ENCODE measurements at regions not wholly inside any gene's neighbourhood (a gene's known extent, or its start where the extent isn't known, plus 50 kb on each side); places are given as distances from the start of the nearest gene placed in this dataset.

DNA sequence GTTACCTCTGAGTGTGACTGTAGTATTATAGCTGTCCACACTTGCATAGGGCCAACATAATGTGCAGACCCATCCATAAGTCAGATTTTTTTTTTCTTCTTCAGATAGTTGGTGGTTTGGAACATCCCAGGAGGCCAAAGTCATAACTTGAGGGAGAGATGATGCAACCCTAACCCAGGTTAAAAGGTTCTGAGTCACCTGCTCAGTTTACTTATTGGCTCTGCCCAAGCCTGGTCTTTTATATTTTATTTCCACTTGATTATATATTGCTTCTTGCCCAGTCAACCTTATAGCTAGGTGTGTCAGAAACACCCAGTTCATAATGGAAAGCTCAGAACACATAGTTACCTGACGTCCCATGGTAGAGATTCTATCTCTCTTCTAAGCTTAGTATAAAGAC, 113.1 kb upstream of the PCSK1 start:
- ATAC-seq: no peak
- Histone ChIP-seq H2AFZ (ENCODE audit: low read depth, low read length, poor library complexity, severe bottlenecking) (no peak overlapping the region), H3K4me2 (ENCODE audit: low read length) (no peak overlapping the region)

DNA sequence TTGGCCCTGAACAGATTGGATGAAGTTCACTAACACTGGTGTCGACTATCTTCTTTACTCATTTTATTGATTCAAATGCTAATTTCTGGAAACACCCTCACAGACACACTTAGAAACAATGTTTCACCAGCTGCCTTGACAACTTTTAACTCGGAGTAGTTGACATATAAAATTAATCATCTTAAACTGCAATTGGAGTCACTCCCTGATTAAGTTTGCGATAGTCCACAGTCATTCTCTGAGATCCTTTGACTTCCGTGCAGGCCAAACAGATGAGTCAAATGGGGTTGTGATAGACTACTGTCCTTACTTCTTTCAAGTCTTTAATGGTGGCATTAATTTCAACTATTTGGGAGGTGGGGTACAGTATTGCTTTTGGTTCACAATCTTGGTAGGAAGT, 114.4 kb upstream of the PCSK1 start:
- RAD21 ChIA-PET (ENCODE audit: low non-redundant PET in 1 of 2, low total read pairs in 2 of 2, uncharacterized antibody in 2 of 2, unreplicated experiment in 2 of 2): no interaction called here
- no TSS peak for BruUV-seq (replicated peaks)
- Histone ChIP-seq H3K9me3 (ENCODE audit: control insufficient read depth in 1 of 2, insufficient read depth in 1 of 2, low read depth in 1 of 2, low read length in 2 of 2) (no peaks in the 10 kb centered on the region), H3K36me3 (ENCODE audit: control insufficient read depth in 1 of 2, insufficient read depth in 2 of 2, low read length in 2 of 2) (no peaks in the 10 kb centered on the region), H3K79me2 (ENCODE audit: insufficient read depth, low read length) (no peaks in the 10 kb centered on the region), H3K27ac (ENCODE audit: low read depth, low read length) (no peak overlapping the region), H3K4me1 (ENCODE audit: control insufficient read depth in 1 of 2, insufficient read depth in 2 of 2, low read length in 2 of 2) (no peaks in the 10 kb centered on the region), H4K20me1 (ENCODE audit: insufficient read depth) (no peaks in the 10 kb centered on the region), H3K9ac (ENCODE audit: low read length) (no peak overlapping the region), H3K27me3 (ENCODE audit: insufficient read depth, low read length) (no peaks in the 10 kb centered on the region), H3K4me2 (ENCODE audit: low read length) (no peak overlapping the region), H2AFZ (ENCODE audit: low read depth, low read length, poor library complexity, severe bottlenecking) (no peak overlapping the region), H3K4me3 (replicated peaks in 1 of 2; ENCODE audit: low read depth in 1 of 2, low read length in 2 of 2) (no peak overlapping the region), H3K9me2 (ENCODE audit: insufficient read depth) (no peaks in the 10 kb centered on the region)
- no peak for DNase-seq (ENCODE audit: low read depth, low spot score)
- TF ChIP-seq EZH2 (IDR thresholded peaks at IDR 0.05): no peak
- no peak for TF ChIP-seq JUND (IDR thresholded peaks at IDR 0.05)
- TF ChIP-seq, protein P1, sequence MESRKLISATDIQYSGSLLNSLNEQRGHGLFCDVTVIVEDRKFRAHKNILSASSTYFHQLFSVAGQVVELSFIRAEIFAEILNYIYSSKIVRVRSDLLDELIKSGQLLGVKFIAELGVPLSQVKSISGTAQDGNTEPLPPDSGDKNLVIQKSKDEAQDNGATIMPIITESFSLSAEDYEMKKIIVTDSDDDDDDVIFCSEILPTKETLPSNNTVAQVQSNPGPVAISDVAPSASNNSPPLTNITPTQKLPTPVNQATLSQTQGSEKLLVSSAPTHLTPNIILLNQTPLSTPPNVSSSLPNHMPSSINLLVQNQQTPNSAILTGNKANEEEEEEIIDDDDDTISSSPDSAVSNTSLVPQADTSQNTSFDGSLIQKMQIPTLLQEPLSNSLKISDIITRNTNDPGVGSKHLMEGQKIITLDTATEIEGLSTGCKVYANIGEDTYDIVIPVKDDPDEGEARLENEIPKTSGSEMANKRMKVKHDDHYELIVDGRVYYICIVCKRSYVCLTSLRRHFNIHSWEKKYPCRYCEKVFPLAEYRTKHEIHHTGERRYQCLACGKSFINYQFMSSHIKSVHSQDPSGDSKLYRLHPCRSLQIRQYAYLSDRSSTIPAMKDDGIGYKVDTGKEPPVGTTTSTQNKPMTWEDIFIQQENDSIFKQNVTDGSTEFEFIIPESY (IDR thresholded peaks at IDR 0.05; ENCODE audit: extremely low read depth, insufficient replicate concordance, low read length): no peak
- TF ChIP-seq SRF (IDR thresholded peaks at IDR 0.05; ENCODE audit: low read depth): no peak
- TF ChIP-seq YY1 (IDR thresholded peaks at IDR 0.05; ENCODE audit: extremely low read depth, insufficient replicate concordance, low read depth, low read length): no peak
- TF ChIP-seq EZH2phosphoT487 (IDR thresholded peaks at IDR 0.05; ENCODE audit: borderline replicate concordance): no peak
- TF ChIP-seq, protein P2, sequence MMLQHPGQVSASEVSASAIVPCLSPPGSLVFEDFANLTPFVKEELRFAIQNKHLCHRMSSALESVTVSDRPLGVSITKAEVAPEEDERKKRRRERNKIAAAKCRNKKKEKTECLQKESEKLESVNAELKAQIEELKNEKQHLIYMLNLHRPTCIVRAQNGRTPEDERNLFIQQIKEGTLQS (IDR thresholded peaks at IDR 0.05): no peak
- TF ChIP-seq RAD21 (IDR thresholded peaks at IDR 0.05; ENCODE audit: low read depth): no peak
- TF ChIP-seq, protein P3, sequence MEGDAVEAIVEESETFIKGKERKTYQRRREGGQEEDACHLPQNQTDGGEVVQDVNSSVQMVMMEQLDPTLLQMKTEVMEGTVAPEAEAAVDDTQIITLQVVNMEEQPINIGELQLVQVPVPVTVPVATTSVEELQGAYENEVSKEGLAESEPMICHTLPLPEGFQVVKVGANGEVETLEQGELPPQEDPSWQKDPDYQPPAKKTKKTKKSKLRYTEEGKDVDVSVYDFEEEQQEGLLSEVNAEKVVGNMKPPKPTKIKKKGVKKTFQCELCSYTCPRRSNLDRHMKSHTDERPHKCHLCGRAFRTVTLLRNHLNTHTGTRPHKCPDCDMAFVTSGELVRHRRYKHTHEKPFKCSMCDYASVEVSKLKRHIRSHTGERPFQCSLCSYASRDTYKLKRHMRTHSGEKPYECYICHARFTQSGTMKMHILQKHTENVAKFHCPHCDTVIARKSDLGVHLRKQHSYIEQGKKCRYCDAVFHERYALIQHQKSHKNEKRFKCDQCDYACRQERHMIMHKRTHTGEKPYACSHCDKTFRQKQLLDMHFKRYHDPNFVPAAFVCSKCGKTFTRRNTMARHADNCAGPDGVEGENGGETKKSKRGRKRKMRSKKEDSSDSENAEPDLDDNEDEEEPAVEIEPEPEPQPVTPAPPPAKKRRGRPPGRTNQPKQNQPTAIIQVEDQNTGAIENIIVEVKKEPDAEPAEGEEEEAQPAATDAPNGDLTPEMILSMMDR (IDR thresholded peaks at IDR 0.05 in 2 of 3, conservative IDR thresholded peaks at IDR 0.05 in 1 of 3; ENCODE audit: borderline replicate concordance in 1 of 3, insufficient read depth in 1 of 3, low read depth in 2 of 3, low read length in 2 of 3): no peak
- no peak for TF ChIP-seq EGR1 (IDR thresholded peaks at IDR 0.05; ENCODE audit: low read depth)
- no peak for TF ChIP-seq POLR2A (IDR thresholded peaks at IDR 0.05; ENCODE audit: borderline replicate concordance, extremely low read depth, insufficient read depth, insufficient read length)
- no peak for TF ChIP-seq FOSL1 (IDR thresholded peaks at IDR 0.05; ENCODE audit: low read depth)
- intact Hi-C loops (cut with micrococcal nuclease): no loop called here
- no peak for ATAC-seq
- POLR2A ChIA-PET: no interaction called here
- CTCF ChIA-PET: no interaction called here

More for the DNA sequence above, 113.1 kb upstream of the PCSK1 start:
- TF ChIP-seq RAD21 (IDR thresholded peaks at IDR 0.05; ENCODE audit: low read depth) (no peak), EZH2 (IDR thresholded peaks at IDR 0.05) (no peak)
- ChIA-PET POLR2A (no interaction called here), CTCF (no interaction called here), RAD21 (ENCODE audit: low non-redundant PET in 1 of 2, low total read pairs in 2 of 2, uncharacterized antibody in 2 of 2, unreplicated experiment in 2 of 2) (no interaction called here)
- DNase-seq (ENCODE audit: low read depth, low spot score): no peak
- H3K36me3 ChIP-seq (ENCODE audit: control insufficient read depth in 1 of 2, insufficient read depth in 2 of 2, low read length in 2 of 2): no peaks in the 10 kb centered on the region
- intact Hi-C loops (cut with micrococcal nuclease): no loop called here
- no peaks in the 10 kb centered on the region for H3K27me3 ChIP-seq (ENCODE audit: insufficient read depth, low read length)
- no TSS peak for BruUV-seq (replicated peaks)
- no peak overlapping the region for H3K27ac ChIP-seq (ENCODE audit: low read depth, low read length)
- no peak overlapping the region for H3K4me3 ChIP-seq (replicated peaks in 1 of 2; ENCODE audit: low read depth in 1 of 2, low read length in 2 of 2)
- H3K9ac ChIP-seq (ENCODE audit: low read length): no peak overlapping the region
- H4K20me1 ChIP-seq (ENCODE audit: insufficient read depth): no peaks in the 10 kb centered on the region
- H3K4me1 ChIP-seq (ENCODE audit: control insufficient read depth in 1 of 2, insufficient read depth in 2 of 2, low read length in 2 of 2): no peaks in the 10 kb centered on the region
- H3K79me2 ChIP-seq (ENCODE audit: insufficient read depth, low read length): no peaks in the 10 kb centered on the region
- no peaks in the 10 kb centered on the region for H3K9me3 ChIP-seq (ENCODE audit: control insufficient read depth in 1 of 2, insufficient read depth in 1 of 2, low read depth in 1 of 2, low read length in 2 of 2)
- no peaks in the 10 kb centered on the region for H3K9me2 ChIP-seq (ENCODE audit: insufficient read depth)

Measured in HCT116 (cell line).